HuH-7.5 (cell line): ENCODE measurements at regions not wholly inside any gene's neighbourhood (a gene's known extent, or its start where the extent isn't known, plus 50 kb on each side); places are given as distances from the start of the nearest gene placed in this dataset.

ENCODE experiments used
- DNase-seq: peaks from one replicate; pipeline ENCODE4 v3.0.0; 2011; ENCODE audit warnings: low spot score

DNA sequence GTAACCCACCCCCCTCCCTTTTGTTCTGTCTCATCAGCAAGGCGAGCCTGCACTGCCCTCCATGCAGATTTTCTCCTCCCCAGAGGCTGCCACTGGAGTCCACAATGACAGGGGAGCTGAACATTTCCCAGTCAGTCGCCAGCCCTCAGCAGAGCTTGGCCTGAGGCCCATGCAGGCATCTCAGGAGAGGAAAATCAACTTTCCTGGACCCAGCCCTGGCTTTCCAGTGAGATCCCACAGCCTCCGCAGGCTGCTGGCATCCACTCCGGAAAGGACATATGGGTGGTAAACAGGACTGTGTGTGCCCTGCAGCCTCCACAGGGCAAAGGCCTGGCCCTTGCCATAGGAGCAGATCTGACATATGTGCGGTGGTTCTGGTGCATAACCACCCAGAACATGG lies 253.8 kb downstream of the TNS1 start:
- DNase-seq: no peak

GRCh38 chr2:217746808-217747207 lies 256.0 kb downstream of the TNS1 start:
- DNase-seq: no peak

DNA sequence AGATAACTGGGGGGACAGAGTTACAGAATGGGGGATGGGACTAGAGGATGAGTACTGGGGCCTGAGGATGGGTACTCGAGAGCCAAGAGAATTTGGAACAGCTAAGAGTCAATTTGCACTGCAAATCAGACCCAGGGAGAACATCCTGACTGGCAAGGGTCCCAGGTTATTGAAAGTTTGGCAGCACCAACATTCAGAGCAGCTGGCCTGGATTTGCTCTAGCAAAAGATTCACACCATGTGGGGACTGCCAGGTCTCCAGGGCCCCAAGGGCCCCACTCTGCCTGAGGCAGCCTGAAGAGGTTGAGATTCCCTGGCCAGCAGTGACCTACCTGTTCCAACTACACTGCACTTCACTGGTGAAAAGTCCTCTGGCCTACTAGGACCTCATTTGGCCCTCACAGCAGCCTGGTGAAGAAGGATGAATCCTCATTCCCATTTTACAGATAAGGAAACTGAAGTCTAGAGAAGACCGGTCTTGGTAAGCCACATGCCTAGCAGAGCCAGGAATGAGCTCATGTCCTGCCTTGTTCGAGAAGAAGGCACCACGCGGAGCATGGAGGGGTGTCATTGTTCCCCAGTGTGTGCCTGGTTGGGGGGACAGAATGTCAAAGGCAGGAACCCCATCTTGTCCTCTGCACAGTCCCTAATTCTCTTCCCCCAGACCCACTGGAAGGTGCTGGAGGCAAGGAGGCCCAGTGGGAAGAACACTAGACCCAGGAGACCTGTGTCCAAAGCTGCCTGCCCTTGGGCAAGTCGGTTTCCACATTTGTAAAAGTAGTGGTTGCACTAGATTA lies 258.6 kb downstream of the TNS1 start:
- no peak for DNase-seq

DNA sequence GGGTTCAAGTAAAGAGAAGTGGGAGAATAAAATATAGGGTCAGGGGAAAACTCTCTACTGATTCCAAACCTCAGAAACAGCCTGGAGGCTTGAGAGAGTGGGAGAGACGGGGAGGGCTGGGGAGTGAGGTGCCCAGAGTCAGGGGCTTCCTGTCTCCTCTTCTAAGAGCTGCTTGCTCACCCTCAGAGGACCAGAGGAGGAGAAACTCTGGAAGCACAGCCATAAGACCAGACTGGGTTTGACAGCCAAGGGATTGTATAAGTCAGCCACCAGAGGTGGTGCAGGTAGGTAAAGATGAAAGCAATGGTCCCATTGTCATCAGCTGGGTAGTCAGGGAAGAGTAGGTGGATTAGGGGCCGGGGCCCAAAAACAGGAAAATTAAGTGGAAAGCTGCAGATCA lies 259.4 kb downstream of the TNS1 start:
- no peak for DNase-seq

DNA sequence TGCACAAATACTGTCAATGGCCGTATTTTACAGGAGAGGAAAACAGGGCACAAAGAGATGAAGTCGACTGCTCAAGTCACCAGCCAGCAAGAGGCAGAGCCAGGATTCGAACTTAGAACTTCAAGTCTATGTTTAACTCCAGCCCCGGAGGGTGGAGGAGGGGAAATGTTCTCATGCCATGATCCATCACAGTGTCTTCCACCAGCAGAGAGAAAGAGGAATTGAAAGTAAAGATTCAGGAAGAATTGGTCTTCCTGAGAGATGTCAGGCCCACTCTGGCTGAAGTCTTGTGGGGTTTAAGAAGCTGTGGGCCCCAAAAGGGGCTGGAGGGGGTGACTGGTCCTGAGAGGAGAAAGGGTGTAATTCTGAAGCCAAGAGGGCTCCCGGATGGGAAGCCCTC lies 260.0 kb downstream of the TNS1 start:
- no peak for DNase-seq

DNA sequence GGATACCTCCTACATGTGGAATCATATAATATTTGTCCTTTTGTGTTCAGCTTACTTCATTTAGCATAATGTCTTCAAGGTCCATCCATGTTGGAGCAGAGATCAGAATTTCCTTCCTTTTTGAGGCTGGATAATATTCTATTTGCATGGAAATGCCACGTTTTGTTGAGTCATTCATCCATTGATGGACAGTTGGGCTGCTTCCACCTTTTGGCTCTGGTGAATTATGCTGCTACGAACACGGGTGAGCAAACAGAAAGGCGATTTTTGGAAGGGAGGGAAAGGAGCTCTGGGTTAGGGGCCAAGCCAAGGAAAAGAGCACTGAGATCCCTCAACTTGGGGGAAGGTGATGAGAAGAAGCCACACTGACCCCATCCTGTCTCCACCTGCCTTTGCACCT lies 260.5 kb downstream of the TNS1 start:
- DNase-seq: no peak

GRCh38 chr2:217741381-217741955 lies 261.3 kb downstream of the TNS1 start:
- no peak for DNase-seq

DNA sequence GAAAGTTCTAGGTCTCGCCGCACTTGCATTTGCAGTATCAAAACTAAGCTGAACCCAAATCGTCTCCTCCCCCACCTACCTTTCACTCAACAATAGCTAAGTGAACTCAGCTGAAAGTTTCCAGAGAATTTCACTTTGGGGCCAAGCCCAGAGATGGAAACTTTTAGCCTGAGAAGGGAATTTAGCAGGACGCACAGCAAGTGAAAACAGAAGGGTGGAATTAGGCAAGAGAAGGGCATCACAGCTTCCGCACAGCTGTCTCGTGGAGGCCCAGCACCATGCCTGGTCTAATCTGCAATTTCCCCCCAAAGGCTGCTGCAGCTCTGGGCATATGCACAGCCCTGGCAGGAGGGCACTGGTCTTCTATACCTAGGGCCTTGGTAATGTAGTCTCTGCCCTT lies 262.0 kb downstream of the TNS1 start:
- DNase-seq: no peak

DNA sequence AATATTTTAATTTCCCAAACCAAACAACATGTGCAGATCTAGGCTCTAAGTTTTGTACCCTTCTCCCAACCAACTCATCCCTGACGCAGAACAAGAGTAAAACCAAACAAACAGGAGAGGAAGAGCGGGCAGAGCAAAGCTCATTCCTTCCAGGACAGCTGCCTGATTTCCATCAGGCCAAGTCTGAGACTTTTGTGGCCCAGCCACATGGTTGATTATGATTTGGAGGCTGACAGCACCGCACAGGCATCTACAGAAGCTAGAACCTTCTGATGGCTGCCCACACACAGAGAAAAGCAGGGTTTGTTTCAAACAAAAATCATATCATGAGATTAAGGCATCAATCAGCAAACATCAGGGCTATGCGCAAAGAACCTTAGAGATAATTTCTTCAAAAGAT lies 262.6 kb downstream of the TNS1 start:
- no peak for DNase-seq

DNA sequence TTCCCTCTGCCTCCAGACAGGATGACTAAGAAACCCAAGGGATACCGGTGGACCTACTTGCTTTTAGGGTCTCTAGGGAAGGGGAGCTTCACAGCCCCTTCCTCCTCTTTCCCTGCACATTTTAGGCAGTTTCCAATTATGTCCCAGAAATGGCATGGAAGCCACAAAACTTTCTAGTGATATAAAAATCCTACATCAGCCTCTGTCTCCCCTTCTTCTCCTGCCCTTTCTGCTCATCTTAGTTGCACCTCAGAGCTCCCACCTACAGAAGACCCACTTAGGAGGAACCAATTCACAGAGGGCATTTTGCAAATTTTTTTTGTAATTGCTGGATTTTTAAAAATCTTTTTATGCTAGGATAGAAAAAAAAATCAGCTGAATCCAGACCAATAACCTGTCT lies 263.1 kb downstream of the TNS1 start:
- no peak for DNase-seq

DNA sequence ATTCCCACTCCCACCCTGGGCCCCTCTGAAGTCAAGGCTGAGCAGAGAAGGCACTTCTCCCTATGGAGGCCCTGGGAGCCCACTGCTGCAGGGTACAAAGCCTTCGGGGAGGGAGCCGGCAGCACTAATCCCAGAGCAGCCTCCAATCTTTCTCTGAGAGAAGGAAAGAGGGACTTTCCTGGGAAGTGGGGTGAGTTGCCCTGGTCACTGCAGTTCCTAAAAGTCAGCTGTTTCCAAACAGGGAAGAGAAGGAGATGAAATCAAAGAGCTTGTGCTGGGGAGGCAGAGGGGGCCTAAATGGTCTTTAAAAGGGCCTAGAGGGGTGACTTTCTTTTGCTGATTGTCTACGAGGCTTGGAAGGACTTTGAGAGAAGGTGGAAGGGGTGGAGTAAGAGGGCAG lies 264.7 kb downstream of the TNS1 start:
- no peak for DNase-seq

DNA sequence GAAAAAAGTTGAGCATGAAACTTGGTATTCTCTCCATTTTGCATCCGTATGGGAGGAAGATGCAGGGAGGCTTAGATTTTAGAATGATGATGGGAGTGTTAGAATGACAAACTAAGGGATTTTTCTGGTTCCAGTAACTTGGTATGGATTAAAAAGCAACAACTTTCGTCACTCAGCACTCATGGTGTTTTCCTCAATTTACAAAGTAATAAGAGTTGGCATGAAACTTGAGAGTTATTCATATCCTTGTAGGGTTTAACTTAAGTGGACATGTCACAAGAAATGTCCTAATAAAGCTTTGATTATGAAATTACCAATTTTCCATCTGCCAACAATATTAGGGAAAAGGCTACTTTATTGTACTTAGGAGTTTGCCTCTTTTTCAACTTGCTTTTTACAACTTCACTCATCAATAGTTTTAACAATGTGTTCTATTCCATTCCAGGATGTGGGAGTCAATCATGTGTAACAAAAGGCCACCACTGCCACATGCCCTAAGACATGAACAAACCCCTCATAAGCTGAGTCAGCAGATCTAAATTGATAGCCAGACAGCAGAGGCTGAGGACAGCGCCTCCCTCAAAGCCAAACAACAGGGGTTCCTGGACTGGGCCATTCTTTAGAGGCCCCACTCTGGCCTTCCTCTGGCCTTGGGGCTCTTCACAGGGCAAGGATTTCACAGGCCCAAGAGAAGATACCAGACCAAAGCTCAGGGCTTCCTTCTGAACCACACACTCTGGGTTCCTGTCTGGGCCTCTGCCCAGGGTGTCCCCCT lies 265.8 kb downstream of the TNS1 start:
- DNase-seq: no peak

DNA sequence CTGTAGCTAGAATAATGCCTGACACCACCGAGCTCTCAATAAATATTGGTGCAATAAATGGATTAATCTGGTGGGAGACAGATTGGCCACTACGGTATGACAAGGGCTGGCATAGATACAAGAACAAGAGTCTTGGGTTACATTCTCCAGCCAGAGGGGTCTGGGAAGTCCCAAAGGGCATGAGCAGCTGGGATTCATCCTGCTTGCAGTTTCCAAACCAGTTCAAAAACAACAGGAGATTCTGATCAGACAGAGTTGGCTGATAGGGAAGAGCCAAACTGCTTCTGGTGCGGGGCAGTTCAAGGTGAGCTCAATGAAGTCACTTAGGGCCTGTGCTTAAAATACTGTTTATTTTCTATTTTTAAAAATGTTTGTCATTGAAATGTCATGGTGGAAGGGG lies 266.9 kb downstream of the TNS1 start:
- no peak for DNase-seq

DNA sequence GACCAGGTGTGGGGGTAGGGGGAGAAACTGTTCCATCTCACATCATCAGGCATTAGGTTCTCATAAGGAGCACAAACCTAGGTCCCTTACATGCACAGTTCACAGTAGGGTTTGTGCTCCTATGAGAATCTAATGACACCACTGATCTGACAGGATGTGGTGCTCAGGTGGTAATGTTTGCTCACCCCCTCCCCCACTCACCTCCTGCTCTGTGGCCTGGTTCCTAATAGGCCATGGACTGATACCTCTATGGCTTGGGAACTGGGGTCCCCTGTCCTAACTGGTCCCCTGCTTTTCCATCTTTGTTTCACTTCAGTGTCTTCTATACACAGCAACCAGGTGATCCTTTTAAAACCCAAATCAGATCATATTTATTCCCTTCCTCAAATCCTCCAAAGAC lies 267.8 kb downstream of the TNS1 start:
- no peak for DNase-seq

GRCh38 chr2:217733461-217733860 lies 269.3 kb downstream of the TNS1 start:
- no peak for DNase-seq

- DNase-seq: no peak
These were observed 269.8 kb downstream of the TNS1 start for GRCh38 chr2:217732992-217733391.

DNA sequence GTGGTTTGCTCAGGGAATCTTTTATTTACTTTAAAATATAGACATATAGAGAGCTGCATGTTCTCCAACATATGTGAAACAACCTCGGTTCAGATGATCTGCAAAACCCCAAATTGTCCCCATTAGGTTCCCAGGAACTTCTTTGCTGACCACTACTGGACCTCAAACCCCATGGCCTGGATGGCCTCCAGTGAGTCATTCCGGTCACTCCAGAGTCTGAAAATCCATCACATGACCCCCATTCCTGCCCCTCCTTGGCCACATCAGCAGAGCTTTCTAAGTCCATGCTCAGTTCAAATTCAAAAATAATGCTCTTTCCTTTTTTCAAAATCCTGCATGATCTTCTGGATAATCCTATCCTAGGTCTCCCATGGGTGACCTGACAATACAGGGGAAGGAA lies 271.0 kb downstream of the TNS1 start:
- DNase-seq: no peak

DNA sequence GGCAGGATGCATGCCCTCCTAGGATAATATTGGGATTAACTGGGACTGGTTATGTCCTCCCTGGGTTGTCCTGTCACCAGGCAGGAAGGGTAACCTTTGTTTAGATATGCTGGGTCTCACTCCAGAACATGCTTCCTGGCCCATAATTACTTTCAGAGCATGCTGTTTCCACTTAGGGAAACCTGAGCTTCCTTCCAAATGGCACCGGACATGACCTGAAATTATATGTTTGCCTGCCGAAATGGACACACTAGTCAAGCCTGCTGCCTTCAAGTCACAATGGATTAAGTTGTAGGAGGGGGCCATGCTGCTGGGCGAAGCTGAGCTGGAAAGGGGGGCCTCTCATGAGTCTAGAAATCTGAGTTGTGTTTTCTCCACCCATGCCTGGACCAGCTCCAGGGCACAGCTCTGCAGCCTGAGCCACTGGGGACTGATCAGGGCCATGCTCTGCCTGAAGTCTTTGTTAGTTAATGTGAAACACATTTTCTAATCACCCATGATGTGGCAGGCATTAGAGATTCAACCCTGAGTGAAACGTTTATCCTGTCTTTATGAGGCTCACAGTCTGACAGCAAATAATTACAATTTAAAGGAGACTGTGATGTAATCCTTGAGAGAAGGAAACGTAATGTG lies 273.3 kb downstream of the TNS1 start:
- DNase-seq: no peak

DNA sequence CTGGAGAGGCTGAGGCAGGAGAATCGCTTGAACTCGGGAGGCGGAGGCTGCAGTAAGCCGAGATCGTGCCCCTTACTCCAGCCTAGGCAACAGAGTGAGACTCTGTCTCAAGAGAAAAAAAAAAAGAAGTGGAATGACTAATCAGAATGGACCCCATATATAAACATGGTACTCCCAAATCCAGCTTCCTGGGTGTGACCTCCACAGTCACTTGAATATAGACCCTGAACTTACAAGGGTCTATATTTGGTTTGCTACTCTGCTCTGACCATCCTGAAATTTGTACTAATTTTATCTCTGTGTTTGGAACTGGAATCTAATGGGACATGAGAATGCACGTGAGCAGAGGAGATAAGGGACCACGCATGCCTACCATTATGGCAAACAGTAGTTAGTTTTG lies 275.0 kb downstream of the TNS1 start:
- DNase-seq: no peak

GRCh38 chr2:217725409-217725808 lies 277.4 kb downstream of the TNS1 start:
- DNase-seq: no peak

GRCh38 chr2:217724471-217724870 lies 278.3 kb downstream of the TNS1 start:
- DNase-seq: no peak

DNA sequence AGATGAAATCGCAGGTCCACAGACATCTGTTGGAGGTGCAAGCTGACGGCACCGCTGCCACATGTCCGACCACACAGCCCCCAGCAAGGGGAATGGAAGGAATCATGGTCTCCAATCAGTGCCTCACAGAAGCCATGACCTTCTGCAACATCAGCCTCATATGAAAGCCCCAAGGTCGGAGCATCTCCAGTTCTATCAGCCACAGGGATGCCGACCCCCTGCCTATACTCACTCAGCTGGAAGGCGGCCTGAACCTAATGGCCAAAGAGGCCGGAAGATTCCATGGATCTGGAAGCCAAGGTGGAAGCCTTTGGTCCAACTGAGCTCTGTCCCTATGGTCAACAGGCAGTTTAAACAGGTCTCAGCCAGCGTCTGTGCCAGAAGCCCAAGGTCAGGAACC lies 278.8 kb downstream of the TNS1 start:
- no peak for DNase-seq
